Body of pancreas (tissue), 4 donors: ENCODE measurements at regions not wholly inside any gene's neighbourhood (a gene's known extent, or its start where the extent isn't known, plus 50 kb on each side); places are given as distances from the start of the nearest gene placed in this dataset.

Source experiments
- ATAC-seq: fragments of 150-250 bp; one replicate; pipeline ENCODE4 v1.9.1; 2016
- DNase-seq, 4 donors: peaks; one replicate each; pipeline ENCODE4 v3.0.0-alpha.2; 2019
- H3K27ac ChIP-seq, 4 donors: fragments of 200-600 bp; sonication (generic); 1 replicate in 3 of 4; 2 replicates in 1 of 4; pipeline versions ENCODE4 v1.5.1 to v1.6.1; 2016 to 2019; ENCODE audit warnings: mild to moderate bottlenecking in 1 of 4, mixed read lengths in 1 of 4, moderate library complexity in 1 of 4
- H3K27me3 ChIP-seq, 2 donors: fragments of 200-600 bp; sonication (generic); one replicate each; pipeline ENCODE4 v1.6.0; 2016; ENCODE audit warnings: mild to moderate bottlenecking in 1 of 2
- H3K36me3 ChIP-seq, 2 donors: fragments of 200-600 bp; sonication (generic); replicated peaks in 1 of 2; 2 replicates each; pipeline ENCODE4 v1.5.1; 2016; ENCODE audit warnings: low read depth in 2 of 2; ENCODE audit not compliant: insufficient read depth in 1 of 2
- H3K4me1 ChIP-seq: fragments of 200-600 bp; sonication (generic); one replicate; pipeline ENCODE4 v1.6.0; 2016
- H3K4me3 ChIP-seq, 2 donors: fragments of 200-600 bp; sonication (generic); 1 replicate in 1 of 2; 2 replicates in 1 of 2; pipeline ENCODE4 v1.5.1; 2016 to 2019
- H3K9me3 ChIP-seq, 3 donors: fragments of 200-600 bp; sonication (generic); 1 replicate in 2 of 3; 2 replicates in 1 of 3; pipeline ENCODE4 v1.5.1; 2016
- CTCF ChIP-seq, 7 experiments: fragments of 450-650 bp in 4 of 7; fragments of 200-600 bp in 3 of 7; sonication (generic) in 3 of 7; IDR thresholded peaks; one replicate each; pipeline ENCODE4 v1.5.1; 2016 to 2019; ENCODE audit warnings: antibody characterized with exemption in 7 of 7
- POLR2A ChIP-seq, 3 donors: fragments of 450-650 bp; IDR thresholded peaks; one replicate each; pipeline ENCODE4 v1.6.1; 2016; ENCODE audit warnings: antibody characterized with exemption in 3 of 3, mild to moderate bottlenecking in 2 of 3
- WGBS, 2 donors: methylation state at CpG; one replicate each; pipeline ENCODE4 v1.1.5; 2017; 5-methylcytosine and 5-hydroxymethylcytosine counted together
- intact Hi-C: fragments of 100-400 bp; cut with DNase I; formaldehyde crosslinking; loops from one replicate; pipeline ENCODE4 v1.15.1; 2023

GRCh38 chr20:57908226-57908625 is 198.4 kb upstream of the PMEPA1 start:
- no peak for TF ChIP-seq CTCF (IDR thresholded peaks at IDR 0.05)
- no peak for TF ChIP-seq POLR2A (IDR thresholded peaks at IDR 0.05)
- no peak overlapping the region for H3K27ac ChIP-seq
- H3K9me3 ChIP-seq, result no peaks in the 10 kb centered on the region
- H3K4me3 ChIP-seq, result no peak overlapping the region
- DNase-seq (no peak), ATAC-seq (no peak)
- no peaks in the 10 kb centered on the region for H3K36me3 ChIP-seq
- intact Hi-C loops, result no loop called here
- WGBS, 2 donors, result 83 to 88% methylated on average over 9 of the region's 9 CpGs
- H3K4me1 ChIP-seq, result peaks cover 26% of the 10 kb centered on the region
- H3K27me3 ChIP-seq, result no peaks in the 10 kb centered on the region

DNA sequence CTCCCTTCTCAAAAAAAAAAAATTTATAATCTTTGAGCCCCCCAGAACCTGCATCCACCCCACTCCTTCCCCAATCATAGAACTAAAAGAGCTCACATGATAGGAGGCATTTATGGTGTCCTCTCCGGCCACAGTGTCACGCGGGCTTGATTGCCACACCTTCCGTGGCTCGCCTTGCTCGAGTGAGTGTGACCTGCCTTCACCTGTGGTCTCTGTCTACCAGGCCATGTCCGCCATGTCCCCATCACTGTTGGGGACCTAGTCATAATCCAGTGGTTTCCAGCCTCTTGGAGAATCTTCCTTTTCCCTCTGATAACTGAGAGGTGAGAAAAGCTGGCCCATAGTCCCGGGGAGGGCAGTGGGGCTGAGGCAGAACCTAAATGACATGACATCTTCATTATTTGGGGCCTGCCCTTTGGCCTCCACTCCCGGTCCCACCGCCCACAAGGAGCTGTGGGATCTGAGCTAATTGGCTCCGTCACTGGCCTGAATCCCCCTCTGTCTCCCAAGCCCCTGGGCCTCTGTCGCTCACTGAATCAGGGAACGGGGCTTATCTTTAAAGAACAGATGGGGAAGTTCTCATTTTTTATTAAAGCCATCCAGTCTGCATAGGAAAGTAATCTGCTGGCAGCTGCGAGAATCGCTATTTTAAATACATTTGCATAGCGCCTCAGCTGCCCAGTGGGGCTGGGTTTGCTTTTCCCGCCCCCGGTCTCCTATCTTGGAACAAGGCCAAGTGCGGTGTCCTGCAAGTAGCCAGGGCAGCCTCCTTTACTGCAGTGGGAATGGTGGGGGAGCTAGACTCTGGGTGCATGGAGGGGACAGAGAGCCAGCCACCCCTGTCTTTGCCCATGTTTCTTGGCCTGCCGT is 197.6 kb upstream of the PMEPA1 start:
- H3K4me3 ChIP-seq, result no peak overlapping the region
- intact Hi-C loops, result no loop called here
- ATAC-seq, result no peak
- peak overlapping the region in 1 of 4 donors; percentile 32 for H3K27ac ChIP-seq
- TF ChIP-seq CTCF (IDR thresholded peaks at IDR 0.05) (no peak), POLR2A (IDR thresholded peaks at IDR 0.05) (no peak)
- H3K4me1 ChIP-seq, result peaks cover 26% of the 10 kb centered on the region
- no peak for DNase-seq
- WGBS, 2 donors, result 60 to 65% methylated on average over 14 to 19 of the region's 20 CpGs
- no peaks in the 10 kb centered on the region for H3K36me3 ChIP-seq
- no peaks in the 10 kb centered on the region for H3K9me3 ChIP-seq
- H3K27me3 ChIP-seq, result no peaks in the 10 kb centered on the region

DNA sequence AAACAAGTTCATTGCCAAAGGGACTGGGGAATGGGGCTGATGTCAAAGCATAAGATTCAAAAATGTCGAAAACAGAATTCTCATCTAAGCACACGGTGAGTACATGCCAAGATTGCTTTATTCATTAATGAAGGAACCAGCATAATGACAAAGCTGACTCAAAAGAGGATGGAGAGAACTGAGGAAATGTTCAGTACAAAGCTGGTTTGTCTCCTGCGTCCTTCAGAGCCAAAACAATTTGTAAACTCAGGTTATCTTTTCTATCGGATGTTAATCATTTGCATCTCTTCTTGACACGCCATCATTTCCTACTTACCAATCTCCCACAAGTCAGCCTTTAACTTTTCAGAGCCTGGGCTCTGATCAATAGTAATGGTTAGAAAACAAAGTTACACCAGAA is 195.6 kb upstream of the PMEPA1 start:
- no peak for DNase-seq
- Histone ChIP-seq H3K4me3 (no peak overlapping the region), H3K27me3 (no peaks in the 10 kb centered on the region), H3K9me3 (no peaks in the 10 kb centered on the region), H3K4me1 (peaks cover 26% of the 10 kb centered on the region), H3K27ac (peak overlapping the region in 2 of 4 donors; percentile 30 to 32), H3K36me3 (no peaks in the 10 kb centered on the region)
- ATAC-seq, result peak; percentile 50
- WGBS, 2 donors, result 15 to 24% methylated on average over 5 of the region's 5 CpGs
- intact Hi-C loops, result no loop called here
- TF ChIP-seq CTCF (IDR thresholded peaks at IDR 0.05) (no peak), POLR2A (IDR thresholded peaks at IDR 0.05) (no peak)

- intact Hi-C loops, result no loop called here
- DNase-seq, result no peak
- ATAC-seq, result no peak
- peak overlapping the region in 2 of 4 donors; percentile 30 to 32 for H3K27ac ChIP-seq
- WGBS, 2 donors, result 65 to 70% methylated on average over 10 of the region's 10 CpGs
- H3K4me3 ChIP-seq, result no peak overlapping the region
- H3K4me1 ChIP-seq, result peaks cover 26% of the 10 kb centered on the region
- no peak for TF ChIP-seq POLR2A (IDR thresholded peaks at IDR 0.05)
- no peak for TF ChIP-seq CTCF (IDR thresholded peaks at IDR 0.05)
- H3K36me3 ChIP-seq, result no peaks in the 10 kb centered on the region
- no peaks in the 10 kb centered on the region for H3K9me3 ChIP-seq
- no peaks in the 10 kb centered on the region for H3K27me3 ChIP-seq
These were observed 194.7 kb upstream of the PMEPA1 start for GRCh38 chr20:57904314-57905105.
